B cell (primary cell): ENCODE measurements at regions not wholly inside any gene's neighbourhood (a gene's known extent, or its start where the extent isn't known, plus 50 kb on each side); places are given as distances from the start of the nearest gene placed in this dataset.
"Not testable (repeated sequence)": the region's sequence is repeated elsewhere in the genome, so short reads cannot be mapped to it uniquely, and the experiment has no call there.

Experiments
- EZH2 ChIP-seq: IDR thresholded peaks from 2 replicates; pipeline ENCODE4 v1.6.1; 2012; ENCODE audit warnings: borderline replicate concordance, low read depth, mild to moderate bottlenecking, moderate library complexity, low read length; ENCODE audit not compliant: insufficient read depth, poor library complexity, severe bottlenecking
- TF ChIP-seq, protein P1 (sequence below): fragments of 200-600 bp; IDR thresholded peaks from one replicate; pipeline ENCODE4 v1.8.0; 2022; ENCODE audit warnings: antibody characterized with exemption, mild to moderate bottlenecking

DNA sequence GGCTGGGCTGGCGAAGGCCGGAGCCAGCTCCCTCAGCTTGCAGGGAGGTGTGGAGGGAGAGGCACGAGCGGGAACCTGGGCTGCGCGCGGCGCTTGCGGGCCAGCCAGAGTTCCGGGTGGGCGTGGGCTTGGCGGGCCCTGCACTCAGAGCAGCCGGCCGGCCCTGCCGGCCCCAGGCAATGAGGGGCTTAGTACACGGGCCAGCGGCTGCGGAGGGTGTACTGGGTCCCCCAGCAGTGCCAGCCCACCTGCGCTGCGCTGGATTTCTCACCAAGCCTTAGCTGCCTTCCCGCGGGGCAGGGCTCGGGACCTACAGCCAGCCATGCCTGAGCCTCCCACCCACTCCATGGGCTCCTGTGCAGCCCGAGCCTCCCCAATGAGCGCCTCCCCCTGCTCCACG, 1021.4 kb downstream of the PLA2G4A start:
- TF ChIP-seq, protein P1, sequence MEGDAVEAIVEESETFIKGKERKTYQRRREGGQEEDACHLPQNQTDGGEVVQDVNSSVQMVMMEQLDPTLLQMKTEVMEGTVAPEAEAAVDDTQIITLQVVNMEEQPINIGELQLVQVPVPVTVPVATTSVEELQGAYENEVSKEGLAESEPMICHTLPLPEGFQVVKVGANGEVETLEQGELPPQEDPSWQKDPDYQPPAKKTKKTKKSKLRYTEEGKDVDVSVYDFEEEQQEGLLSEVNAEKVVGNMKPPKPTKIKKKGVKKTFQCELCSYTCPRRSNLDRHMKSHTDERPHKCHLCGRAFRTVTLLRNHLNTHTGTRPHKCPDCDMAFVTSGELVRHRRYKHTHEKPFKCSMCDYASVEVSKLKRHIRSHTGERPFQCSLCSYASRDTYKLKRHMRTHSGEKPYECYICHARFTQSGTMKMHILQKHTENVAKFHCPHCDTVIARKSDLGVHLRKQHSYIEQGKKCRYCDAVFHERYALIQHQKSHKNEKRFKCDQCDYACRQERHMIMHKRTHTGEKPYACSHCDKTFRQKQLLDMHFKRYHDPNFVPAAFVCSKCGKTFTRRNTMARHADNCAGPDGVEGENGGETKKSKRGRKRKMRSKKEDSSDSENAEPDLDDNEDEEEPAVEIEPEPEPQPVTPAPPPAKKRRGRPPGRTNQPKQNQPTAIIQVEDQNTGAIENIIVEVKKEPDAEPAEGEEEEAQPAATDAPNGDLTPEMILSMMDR, result not testable (repeated sequence)
- TF ChIP-seq EZH2, result not testable (repeated sequence)
